RPMI7951 (cell line): ENCODE measurements at regions not wholly inside any gene's neighbourhood (a gene's known extent, or its start where the extent isn't known, plus 50 kb on each side); places are given as distances from the start of the nearest gene placed in this dataset.
A peak's percentile ranks its signal among the peaks of the same experiment; 100 is the strongest.

Source experiments
- DNase-seq: peaks from one replicate; pipeline ENCODE4 v3.0.0-alpha.2; 2012; ENCODE audit warnings: low read depth

DNA sequence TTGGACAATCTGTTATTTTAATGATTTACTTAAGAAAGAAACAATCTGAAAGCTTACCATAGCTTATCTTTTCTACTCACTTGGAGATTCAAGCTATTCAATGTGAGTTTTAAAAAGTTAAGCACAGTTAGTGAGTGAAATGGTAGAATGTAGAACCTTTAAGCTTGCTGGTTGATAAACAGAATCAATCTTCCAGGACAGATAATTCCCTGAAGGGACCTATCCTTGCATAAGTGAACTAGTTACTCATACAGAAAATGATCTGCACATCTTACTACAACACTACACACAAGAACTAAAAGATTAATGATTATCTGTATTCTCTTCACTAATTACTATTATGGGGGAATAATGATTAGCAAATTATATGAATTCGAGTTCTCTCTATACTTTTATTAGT lies 165.6 kb downstream of the PALM2AKAP2 start:
- no peak for DNase-seq

DNA sequence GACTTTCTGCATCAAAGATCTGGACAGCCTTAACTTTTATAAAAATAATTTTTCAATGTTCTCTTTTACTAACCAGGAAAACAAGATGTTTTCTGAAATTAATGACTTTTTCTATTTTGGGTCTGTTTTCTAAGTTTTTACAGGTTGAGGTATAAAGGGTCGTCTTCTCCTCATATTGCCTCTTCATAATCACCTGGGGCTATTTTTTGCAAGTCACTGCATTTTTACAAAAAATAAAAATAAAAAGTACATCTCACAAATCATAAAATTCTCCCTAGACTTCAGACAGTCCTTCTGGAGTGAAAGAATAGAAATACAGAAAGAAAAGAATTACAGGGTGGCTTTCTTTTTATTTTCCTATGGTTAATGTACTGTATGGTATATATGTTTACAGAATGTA lies 168.5 kb downstream of the PALM2AKAP2 start:
- no peak for DNase-seq

DNA sequence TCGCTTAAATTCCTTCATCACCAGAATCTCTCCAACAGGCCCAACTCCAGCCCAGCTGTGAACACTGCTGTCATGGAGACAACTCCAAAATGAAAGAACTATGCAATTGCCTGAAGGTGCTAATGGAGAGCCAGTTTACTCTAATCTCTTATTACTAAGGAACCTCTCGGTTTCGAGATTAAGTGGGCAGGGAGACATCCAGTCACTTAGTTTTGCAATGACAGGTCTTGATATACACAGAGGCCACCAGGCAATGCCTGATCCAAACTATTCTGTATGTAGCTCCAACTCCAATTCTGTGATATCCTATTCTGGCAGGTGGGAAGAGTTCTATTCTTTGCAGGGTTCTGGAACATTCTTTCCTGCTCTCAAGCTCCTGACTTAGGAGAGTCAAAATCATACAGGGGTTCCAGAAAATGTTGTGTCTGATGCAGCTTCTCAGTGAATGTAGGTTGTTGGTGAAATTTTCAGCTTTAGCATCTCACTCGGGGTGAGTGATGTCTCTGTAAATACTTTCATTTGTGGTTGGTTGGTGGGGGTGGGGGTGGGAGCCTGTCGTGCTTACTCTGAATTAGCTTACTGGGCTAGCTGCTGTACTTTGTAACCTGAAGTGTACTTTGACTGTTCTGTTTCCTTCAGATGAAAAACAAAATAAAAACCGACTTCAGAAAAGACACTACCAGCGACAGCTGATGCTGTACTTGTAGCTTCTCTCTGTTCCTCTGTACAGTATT lies 170.9 kb downstream of the PALM2AKAP2 start:
- DNase-seq = no peak

DNA sequence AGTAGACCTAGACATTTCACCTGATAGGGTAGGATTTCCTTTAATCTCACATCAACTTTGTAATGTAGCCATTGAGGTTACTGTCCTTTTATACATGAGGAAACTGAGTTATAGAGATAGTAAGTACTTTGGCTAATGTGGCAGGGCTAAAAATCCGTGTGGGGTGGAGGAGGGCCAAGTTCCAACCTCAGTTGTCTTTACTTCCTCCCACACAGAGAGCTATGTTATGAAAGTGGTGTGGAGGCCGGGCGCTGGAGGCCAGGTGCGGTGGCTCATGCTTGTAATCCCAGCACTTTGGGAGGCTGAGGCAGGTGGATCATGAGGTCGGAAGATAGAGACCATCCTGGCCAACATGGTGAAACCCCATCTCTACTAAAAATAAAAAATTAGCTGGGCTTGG lies 173.3 kb downstream of the PALM2AKAP2 start:
- DNase-seq = no peak

GRCh38 chr9:109953813-109954497 lies 174.0 kb downstream of the PALM2AKAP2 start:
- no peak for DNase-seq

DNA sequence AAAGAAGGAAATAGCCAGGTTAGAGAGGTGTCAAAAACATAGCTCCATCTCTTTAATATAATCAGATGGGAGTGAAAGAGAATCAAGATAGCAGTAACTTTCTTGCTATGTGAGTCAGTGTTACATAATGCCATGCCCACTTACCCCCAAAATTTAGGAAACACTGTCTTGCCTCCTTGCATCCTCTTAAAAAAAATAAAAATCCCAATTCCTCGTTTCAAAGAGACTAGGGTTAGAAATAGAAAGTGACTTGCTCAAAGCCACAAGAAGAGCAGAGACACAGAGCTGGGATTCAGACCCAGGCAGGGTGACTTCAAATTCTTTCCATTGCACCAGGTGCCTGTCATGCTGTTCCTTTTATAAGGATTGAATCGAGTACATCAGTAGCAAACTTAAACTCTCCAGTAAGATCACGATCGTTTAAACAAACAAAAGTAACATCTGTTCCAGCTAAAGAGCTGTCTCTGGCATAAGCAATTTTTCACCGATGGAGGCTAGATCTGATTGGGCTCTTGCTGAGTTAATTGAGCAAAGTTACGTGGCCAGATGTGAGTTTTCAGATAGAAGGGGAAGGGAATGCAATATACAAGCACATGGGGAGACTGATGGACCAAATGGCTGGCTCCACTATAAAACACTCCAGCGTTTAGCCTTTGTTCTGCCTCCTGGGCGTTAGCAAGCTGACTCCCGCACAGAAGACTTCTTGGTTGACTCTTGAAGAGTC lies 176.9 kb downstream of the PALM2AKAP2 start:
- no peak for DNase-seq

GRCh38 chr9:109959679-109960078 lies 179.7 kb downstream of the PALM2AKAP2 start:
- DNase-seq = no peak

- DNase-seq = no peak
These were observed 181.6 kb downstream of the PALM2AKAP2 start for GRCh38 chr9:109961626-109962025.

DNA sequence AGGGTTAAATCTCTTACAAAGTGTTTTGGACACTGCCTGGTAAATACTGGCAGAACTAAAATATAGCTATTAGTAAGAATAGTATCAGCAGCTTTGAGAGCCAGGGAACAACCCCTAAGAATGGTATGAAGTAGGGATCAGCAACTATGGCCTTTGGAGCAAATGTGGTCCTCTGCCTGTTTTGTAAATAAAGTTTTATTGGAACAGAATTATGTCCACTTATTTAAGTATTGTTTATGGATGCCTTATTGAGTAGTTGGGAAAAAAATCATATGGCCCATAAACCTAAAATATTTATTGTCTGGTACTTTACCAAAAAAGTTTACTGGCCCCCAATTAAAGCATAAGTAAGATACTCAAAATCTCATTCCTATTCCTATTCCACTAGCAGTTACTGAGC lies 182.2 kb downstream of the PALM2AKAP2 start:
- no peak for DNase-seq

DNA sequence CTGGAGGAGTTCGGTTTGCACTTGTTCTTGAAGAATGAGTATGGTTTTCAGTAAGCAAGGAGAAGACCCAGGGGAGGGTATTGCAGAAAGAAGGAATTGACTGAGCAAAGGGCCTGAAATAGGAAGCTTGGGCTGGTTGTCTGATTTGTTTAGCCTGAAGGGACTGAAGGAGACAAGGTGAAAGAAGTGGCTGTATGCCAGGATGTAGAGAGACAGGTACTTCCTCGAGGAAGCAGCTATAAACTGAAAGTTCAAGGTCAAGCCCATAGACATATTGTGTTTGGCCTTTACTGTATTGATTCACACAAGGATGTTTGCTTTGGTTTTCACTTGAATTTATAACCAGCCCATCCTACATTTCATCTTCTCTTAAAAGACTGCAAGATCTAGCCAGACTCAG lies 183.1 kb downstream of the PALM2AKAP2 start:
- no peak for DNase-seq

DNA sequence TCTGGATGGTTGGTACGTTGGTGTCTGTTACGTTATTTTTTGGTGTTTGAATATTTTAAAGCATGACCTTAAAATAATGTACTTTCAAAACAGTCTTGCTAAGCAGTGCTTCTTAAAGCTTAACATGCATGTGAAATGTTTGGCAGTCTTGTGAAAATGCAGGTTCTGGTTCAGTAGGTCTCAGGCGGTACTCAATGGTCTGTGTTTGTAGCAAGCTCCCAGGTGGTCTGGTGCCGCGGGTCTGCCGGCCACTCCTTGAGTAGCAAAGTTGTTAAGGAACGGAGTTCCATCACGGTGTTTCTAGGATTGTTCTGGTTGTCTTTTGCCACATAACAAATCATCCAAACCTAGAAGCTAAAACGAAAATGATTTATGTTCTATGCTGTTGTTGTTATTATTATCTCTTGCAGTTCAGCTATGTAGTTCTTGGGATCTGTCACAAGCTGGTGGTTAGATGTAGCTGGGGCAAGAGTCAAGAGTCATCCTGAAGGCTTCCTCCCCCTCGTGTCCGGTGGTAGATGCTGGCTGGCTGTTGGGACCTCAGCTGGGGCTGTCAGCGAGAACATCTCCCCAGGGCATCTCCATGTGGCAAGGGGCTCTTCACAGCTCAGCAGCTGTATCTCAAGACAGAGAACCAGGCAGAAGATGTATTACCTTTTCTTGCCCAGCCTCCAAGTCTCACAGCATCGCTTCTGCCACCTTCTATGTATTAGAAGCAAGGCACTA lies 186.8 kb downstream of the PALM2AKAP2 start:
- peak; percentile 15 for DNase-seq

- no peak for DNase-seq
These were observed 187.9 kb downstream of the PALM2AKAP2 start for GRCh38 chr9:109967651-109968642.

GRCh38 chr9:109969011-109969410 lies 189.0 kb downstream of the PALM2AKAP2 start:
- DNase-seq = no peak

DNA sequence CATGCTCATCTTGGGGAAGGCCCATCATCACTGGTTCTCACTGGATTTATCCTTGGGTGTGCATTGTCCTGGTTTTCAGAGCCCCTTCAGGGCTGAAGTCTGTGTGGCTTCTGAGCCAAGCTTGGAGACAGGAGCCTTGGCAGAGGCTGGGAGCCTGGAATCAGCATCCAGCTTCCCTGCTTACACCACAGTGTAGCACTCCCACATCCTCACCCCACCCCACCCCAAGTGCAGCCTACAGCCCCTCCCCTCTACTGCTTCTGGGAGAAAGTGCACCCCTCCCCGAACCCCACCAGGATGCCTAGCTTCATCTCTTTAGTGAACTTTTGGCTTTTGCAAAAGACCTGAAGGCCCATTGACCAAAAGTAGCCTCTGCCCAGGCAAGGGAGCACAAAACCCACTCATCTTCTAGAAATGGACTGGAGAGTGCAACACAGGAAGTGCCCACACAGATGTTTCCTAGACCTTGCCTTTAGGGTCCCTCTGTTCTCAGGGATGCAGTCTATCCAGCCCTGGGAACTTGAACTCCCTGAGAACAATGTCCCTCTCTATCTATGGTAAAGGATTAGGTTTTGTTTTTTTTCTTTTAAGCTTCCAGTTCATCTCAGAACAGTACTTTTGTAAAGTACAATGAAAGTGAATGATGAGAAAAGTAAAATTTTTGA lies 189.7 kb downstream of the PALM2AKAP2 start:
- no peak for DNase-seq

- DNase-seq = no peak
These were observed 191.2 kb downstream of the PALM2AKAP2 start for GRCh38 chr9:109971226-109971625.

DNA sequence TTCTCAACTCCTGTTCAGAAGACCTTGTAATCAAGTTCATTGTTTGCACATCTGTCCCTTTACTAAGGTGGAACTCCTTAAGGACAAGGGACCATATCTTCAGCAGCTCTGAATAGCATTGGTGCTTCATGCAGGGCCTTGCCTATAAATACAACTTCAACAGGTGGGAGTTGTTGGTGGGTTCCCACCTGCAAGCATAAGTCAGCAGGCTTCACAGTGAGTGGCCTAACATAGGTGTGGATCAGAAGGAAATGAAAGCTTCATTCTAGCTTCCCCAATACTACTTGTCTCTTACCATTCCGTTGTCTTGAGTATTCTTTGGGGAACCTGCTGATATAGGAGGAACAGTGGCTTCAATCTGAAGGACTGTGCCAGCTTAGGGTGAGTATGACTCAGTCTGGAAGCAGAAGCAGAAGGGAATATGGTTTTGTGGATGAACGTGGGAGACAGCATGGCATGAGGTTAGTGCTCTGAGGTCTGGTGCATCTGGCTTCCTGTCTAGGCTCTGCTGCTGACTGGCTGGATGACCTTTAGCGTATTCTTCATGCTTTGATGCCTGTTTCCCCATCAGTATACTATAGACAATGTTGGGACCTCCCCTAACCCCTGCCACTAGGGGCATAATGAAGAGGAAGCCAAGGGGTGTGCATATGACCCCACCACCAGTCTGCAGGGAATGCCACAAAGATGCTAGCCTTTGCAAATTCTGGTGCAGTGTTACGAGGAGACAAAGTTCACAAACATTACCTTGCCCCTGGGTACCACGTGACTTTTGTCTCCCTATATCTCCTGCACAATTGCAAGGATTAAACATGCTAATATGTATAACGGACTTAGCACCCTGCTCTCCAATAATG lies 192.3 kb downstream of the PALM2AKAP2 start:
- peak; percentile 27 for DNase-seq

DNA sequence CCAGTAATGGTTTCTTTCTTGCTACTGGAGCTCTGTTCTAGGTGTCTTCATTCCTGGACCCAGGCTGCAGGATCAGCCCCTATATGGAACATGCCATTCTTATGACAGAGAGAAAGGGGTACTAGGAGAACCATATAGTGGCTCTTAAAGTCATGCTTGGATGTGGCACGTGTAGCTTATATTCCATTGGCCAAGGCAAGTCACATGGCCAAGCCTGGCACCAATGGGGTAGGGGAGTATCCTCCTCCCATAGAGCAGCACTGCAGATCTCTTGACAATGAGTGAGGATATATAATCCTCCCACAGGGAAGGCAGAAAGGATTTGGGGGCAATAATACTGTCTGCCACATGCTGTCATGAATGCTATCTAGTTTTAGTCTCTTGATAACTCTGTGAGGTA lies 193.3 kb downstream of the PALM2AKAP2 start:
- no peak for DNase-seq

- no peak for DNase-seq
These were observed 194.3 kb downstream of the PALM2AKAP2 start for GRCh38 chr9:109974143-109974917.

- no peak for DNase-seq
These were observed 194.9 kb downstream of the PALM2AKAP2 start for GRCh38 chr9:109974918-109975276.
